WTC11 (cell line): ENCODE measurements at regions not wholly inside any gene's neighbourhood (a gene's known extent, or its start where the extent isn't known, plus 50 kb on each side); places are given as distances from the start of the nearest gene placed in this dataset.

ENCODE experiments used
- ATAC-seq: fragments of 200-7000 bp; cut with Tn5 transposase; 2 replicates; pipeline ENCODE4 v1.10.0; 2021; ENCODE audit warnings: mild to moderate bottlenecking, moderate library complexity
- CTCF ChIA-PET: fragments of 300-600 bp; sonication (Branson Sonifier 250); formaldehyde crosslinking; loops from one replicate; lab custom pipeline; 2021; ENCODE audit warnings: antibody characterized with exemption; lab: Charles Lee
- POLR2A ChIA-PET: fragments of 350-600 bp; sonication (Branson Sonifier 250); formaldehyde crosslinking; loops from one replicate; lab custom pipeline; 2021; ENCODE audit warnings: antibody characterized with exemption; lab: Charles Lee
- DNase-seq: peaks from one replicate; pipeline ENCODE4 v3.0.0; 2021; ENCODE audit warnings: low spot score
- H3K27ac Mint-ChIP-seq: 2 replicates; pipeline ENCODE4 v1.8.0; 2021; ENCODE audit warnings: mixed read lengths
- H3K27me3 Mint-ChIP-seq: 2 replicates; pipeline ENCODE4 v1.8.0; 2021; ENCODE audit warnings: low read depth, mild to moderate bottlenecking, moderate library complexity, mixed read lengths
- H3K36me3 Mint-ChIP-seq: 2 replicates; pipeline ENCODE4 v1.8.0; 2021; ENCODE audit warnings: mixed read lengths
- H3K4me1 Mint-ChIP-seq: 2 replicates; pipeline ENCODE4 v1.8.0; 2022; ENCODE audit warnings: mixed read lengths
- H3K4me3 Mint-ChIP-seq: 2 replicates; pipeline ENCODE4 v1.8.0; 2021; ENCODE audit warnings: mild to moderate bottlenecking, moderate library complexity, mixed read lengths
- H3K9me3 Mint-ChIP-seq: 2 replicates; pipeline ENCODE4 v1.8.0; 2021; ENCODE audit warnings: mixed read lengths
- CREM ChIP-seq: sonication (generic); formaldehyde crosslinking; IDR thresholded peaks from 2 replicates; pipeline ENCODE4 v1.8.1; 2022; ENCODE audit warnings: mild to moderate bottlenecking, missing genetic modification reagents, moderate library complexity
- ELF4 ChIP-seq: sonication (generic); formaldehyde crosslinking; IDR thresholded peaks from 2 replicates; pipeline ENCODE4 v1.8.1; 2022; ENCODE audit warnings: low read depth, mild to moderate bottlenecking, moderate library complexity, missing genetic modification reagents
- ESRRA ChIP-seq: sonication (generic); formaldehyde crosslinking; IDR thresholded peaks from 2 replicates; pipeline ENCODE4 v1.8.1; 2022; ENCODE audit warnings: mild to moderate bottlenecking, missing genetic modification reagents, borderline replicate concordance
- NFATC4 ChIP-seq: fragments of 250-450 bp; sonication (Bioruptor Pico); IDR thresholded peaks from 2 replicates; pipeline ENCODE4 v1.9.0; 2021; ENCODE audit warnings: mild to moderate bottlenecking
- NFE2L1 ChIP-seq: sonication (generic); formaldehyde crosslinking; IDR thresholded peaks from 2 replicates; pipeline ENCODE4 v1.8.1; 2023; ENCODE audit warnings: missing genetic modification reagents
- NR1H2 ChIP-seq: sonication (generic); formaldehyde crosslinking; IDR thresholded peaks from 2 replicates; pipeline ENCODE4 v1.9.0; 2021; ENCODE audit warnings: mild to moderate bottlenecking, moderate library complexity, missing genetic modification reagents
- NR2C2 ChIP-seq: sonication (generic); formaldehyde crosslinking; IDR thresholded peaks from 2 replicates; pipeline ENCODE4 v1.8.0; 2022; ENCODE audit warnings: mild to moderate bottlenecking, missing genetic modification reagents
- NR3C1 ChIP-seq: sonication (generic); formaldehyde crosslinking; conservative IDR thresholded peaks from 2 replicates; pipeline ENCODE4 v1.8.1; 2023; ENCODE audit warnings: low read depth, mild to moderate bottlenecking, missing genetic modification reagents
- TF ChIP-seq, protein P1 (sequence below): sonication (generic); formaldehyde crosslinking; IDR thresholded peaks from 2 replicates; pipeline ENCODE4 v1.8.0; 2023; ENCODE audit warnings: missing genetic modification reagents, mild to moderate bottlenecking, borderline replicate concordance
- TF ChIP-seq, protein P2 (sequence below): sonication (generic); formaldehyde crosslinking; IDR thresholded peaks from 2 replicates; pipeline ENCODE4 v1.8.0; 2022; ENCODE audit warnings: mild to moderate bottlenecking, missing genetic modification reagents
- TF ChIP-seq, protein P3 (sequence below): fragments of 250-450 bp; sonication (Bioruptor Pico); IDR thresholded peaks from 2 replicates; pipeline ENCODE4 v1.8.0; 2021; ENCODE audit warnings: mild to moderate bottlenecking
- TF ChIP-seq, protein P4 (sequence below): fragments of 250-450 bp; sonication (Bioruptor Pico); IDR thresholded peaks from 2 replicates; pipeline ENCODE4 v1.9.0; 2021; ENCODE audit warnings: mild to moderate bottlenecking
- TF ChIP-seq, protein P5 (sequence below): sonication (generic); formaldehyde crosslinking; IDR thresholded peaks from 2 replicates; pipeline ENCODE4 v1.8.1; 2022; ENCODE audit warnings: low read depth, missing genetic modification reagents, borderline replicate concordance
- TF ChIP-seq, protein P6 (sequence below): sonication (generic); formaldehyde crosslinking; IDR thresholded peaks from 2 replicates; pipeline ENCODE4 v1.8.1; 2023; ENCODE audit warnings: mild to moderate bottlenecking, missing genetic modification reagents
- TF ChIP-seq, protein P7 (sequence below): fragments of 250-450 bp; sonication (Bioruptor Pico); IDR thresholded peaks from 2 replicates; pipeline ENCODE4 v1.9.0; 2021; ENCODE audit warnings: moderate library complexity, mild to moderate bottlenecking, inconsistent platforms, borderline replicate concordance
- TF ChIP-seq, protein P8 (sequence below): sonication (generic); formaldehyde crosslinking; IDR thresholded peaks from 2 replicates; pipeline ENCODE4 v1.8.1; 2023; ENCODE audit warnings: mild to moderate bottlenecking, missing genetic modification reagents, moderate library complexity

DNA sequence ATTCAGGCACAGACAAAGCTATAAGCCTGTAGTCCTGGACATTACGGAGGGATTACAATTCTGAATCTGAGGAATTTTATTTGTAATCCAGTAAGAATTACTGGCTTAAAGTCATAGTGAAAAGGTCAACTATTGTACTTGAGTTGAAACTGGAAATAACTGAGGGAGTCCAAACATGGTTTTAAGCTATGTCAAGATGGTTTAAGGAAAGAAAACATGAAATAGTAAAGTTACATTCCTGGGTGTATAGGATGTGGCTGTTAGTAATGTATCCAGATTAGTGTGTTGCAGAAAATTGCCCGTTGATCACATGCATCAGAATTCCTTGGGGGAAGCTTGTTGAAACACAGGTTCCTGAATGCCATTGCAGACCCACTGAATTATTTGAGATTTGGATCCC, 124.8 kb upstream of the GORAB start:
- H3K4me3 Mint-ChIP-seq = no peak overlapping the region
- H3K9me3 Mint-ChIP-seq = no peaks in the 10 kb centered on the region
- ATAC-seq = no peak

DNA sequence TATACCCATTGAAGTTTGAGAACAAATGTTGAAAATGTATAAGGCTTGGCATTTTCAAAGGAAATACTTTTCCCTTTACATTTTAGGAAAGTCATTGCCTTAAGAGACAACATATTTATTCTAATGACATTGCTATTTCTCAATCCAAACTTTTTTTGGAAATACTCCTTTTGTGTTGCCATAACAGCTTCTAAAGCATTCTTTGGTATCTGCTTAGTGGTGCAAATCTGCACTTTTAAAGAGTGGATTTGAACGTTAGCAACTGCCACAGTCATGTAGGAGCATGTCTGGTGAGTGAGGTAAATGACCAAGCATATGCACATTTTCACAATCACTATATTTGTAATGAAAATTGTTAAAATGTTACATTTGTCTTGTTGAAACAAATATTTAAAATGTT, 124.4 kb upstream of the GORAB start:
- ATAC-seq = no peak
- H3K4me1 Mint-ChIP-seq = no peaks in the 10 kb centered on the region
- POLR2A ChIA-PET = no interaction called here

More for the DNA sequence above, 124.8 kb upstream of the GORAB start:
- CTCF ChIA-PET = no interaction called here
- Mint-ChIP-seq H3K27ac (no peak overlapping the region), H3K27me3 (no peaks in the 10 kb centered on the region), H3K4me1 (no peaks in the 10 kb centered on the region), H3K36me3 (no peaks in the 10 kb centered on the region)
- DNase-seq = no peak
- POLR2A ChIA-PET = no interaction called here
- TF ChIP-seq, protein P1, sequence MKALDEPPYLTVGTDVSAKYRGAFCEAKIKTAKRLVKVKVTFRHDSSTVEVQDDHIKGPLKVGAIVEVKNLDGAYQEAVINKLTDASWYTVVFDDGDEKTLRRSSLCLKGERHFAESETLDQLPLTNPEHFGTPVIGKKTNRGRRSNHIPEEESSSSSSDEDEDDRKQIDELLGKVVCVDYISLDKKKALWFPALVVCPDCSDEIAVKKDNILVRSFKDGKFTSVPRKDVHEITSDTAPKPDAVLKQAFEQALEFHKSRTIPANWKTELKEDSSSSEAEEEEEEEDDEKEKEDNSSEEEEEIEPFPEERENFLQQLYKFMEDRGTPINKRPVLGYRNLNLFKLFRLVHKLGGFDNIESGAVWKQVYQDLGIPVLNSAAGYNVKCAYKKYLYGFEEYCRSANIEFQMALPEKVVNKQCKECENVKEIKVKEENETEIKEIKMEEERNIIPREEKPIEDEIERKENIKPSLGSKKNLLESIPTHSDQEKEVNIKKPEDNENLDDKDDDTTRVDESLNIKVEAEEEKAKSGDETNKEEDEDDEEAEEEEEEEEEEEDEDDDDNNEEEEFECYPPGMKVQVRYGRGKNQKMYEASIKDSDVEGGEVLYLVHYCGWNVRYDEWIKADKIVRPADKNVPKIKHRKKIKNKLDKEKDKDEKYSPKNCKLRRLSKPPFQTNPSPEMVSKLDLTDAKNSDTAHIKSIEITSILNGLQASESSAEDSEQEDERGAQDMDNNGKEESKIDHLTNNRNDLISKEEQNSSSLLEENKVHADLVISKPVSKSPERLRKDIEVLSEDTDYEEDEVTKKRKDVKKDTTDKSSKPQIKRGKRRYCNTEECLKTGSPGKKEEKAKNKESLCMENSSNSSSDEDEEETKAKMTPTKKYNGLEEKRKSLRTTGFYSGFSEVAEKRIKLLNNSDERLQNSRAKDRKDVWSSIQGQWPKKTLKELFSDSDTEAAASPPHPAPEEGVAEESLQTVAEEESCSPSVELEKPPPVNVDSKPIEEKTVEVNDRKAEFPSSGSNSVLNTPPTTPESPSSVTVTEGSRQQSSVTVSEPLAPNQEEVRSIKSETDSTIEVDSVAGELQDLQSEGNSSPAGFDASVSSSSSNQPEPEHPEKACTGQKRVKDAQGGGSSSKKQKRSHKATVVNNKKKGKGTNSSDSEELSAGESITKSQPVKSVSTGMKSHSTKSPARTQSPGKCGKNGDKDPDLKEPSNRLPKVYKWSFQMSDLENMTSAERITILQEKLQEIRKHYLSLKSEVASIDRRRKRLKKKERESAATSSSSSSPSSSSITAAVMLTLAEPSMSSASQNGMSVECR = no peak

DNA sequence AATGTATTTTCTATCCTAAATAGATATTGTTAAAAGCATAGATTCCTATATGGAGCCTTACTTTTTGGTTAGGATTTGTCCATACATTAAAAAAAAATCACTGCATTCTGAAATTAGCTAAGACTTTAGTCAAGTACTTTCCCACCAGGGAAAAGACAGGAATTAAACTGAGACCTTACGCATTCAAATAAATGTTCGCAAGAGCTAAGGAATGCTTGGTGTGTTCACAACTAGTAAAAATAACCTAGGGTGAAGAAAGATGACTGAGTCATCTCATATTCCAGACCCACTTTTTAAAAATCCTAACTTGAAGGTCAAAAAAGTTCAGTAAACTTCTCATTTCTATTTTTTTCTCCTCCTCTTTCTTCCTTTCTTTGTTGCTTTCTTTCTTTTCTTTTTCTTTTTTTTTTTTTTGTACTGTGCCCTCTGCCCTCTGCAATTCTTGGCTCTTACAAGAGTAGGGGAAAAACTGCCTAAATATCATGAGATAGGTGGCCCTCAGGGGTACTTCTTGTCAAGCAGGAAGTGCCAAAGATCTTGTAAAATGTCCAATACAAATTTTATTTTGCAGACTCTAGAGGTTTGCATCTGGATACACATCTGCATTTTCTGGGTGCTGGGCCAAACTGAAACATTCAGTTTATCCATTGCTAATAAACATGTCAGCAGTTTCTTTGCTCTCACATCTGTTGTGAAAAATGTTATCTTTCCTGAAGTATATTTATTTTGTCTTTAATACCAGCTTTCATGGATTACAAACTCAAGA, 121.4 kb upstream of the GORAB start:
- Mint-ChIP-seq H3K9me3 (no peaks in the 10 kb centered on the region), H3K4me1 (no peaks in the 10 kb centered on the region), H3K27ac (no peak overlapping the region), H3K4me3 (no peak overlapping the region), H3K36me3 (no peaks in the 10 kb centered on the region), H3K27me3 (no peaks in the 10 kb centered on the region)
- POLR2A ChIA-PET = no interaction called here
- TF ChIP-seq, protein P2, sequence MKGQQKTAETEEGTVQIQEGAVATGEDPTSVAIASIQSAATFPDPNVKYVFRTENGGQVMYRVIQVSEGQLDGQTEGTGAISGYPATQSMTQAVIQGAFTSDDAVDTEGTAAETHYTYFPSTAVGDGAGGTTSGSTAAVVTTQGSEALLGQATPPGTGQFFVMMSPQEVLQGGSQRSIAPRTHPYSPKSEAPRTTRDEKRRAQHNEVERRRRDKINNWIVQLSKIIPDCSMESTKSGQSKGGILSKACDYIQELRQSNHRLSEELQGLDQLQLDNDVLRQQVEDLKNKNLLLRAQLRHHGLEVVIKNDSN (CRISPR knock-in tag) = no peak
- TF ChIP-seq NFATC4 (CRISPR knock-in tag) (no peak), NR2C2 (CRISPR knock-in tag) (no peak), NR1H2 (CRISPR knock-in tag) (no peak), ESRRA (no peak), NFE2L1 (CRISPR knock-in tag) (no peak), ELF4 (no peak), CREM (CRISPR knock-in tag) (no peak)
- TF ChIP-seq, protein P3, sequence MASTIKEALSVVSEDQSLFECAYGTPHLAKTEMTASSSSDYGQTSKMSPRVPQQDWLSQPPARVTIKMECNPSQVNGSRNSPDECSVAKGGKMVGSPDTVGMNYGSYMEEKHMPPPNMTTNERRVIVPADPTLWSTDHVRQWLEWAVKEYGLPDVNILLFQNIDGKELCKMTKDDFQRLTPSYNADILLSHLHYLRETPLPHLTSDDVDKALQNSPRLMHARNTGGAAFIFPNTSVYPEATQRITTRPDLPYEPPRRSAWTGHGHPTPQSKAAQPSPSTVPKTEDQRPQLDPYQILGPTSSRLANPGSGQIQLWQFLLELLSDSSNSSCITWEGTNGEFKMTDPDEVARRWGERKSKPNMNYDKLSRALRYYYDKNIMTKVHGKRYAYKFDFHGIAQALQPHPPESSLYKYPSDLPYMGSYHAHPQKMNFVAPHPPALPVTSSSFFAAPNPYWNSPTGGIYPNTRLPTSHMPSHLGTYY (CRISPR knock-in tag) = no peak
- TF ChIP-seq, protein P4, sequence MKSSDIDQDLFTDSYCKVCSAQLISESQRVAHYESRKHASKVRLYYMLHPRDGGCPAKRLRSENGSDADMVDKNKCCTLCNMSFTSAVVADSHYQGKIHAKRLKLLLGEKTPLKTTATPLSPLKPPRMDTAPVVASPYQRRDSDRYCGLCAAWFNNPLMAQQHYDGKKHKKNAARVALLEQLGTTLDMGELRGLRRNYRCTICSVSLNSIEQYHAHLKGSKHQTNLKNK = no peak
- TF ChIP-seq, protein P5, sequence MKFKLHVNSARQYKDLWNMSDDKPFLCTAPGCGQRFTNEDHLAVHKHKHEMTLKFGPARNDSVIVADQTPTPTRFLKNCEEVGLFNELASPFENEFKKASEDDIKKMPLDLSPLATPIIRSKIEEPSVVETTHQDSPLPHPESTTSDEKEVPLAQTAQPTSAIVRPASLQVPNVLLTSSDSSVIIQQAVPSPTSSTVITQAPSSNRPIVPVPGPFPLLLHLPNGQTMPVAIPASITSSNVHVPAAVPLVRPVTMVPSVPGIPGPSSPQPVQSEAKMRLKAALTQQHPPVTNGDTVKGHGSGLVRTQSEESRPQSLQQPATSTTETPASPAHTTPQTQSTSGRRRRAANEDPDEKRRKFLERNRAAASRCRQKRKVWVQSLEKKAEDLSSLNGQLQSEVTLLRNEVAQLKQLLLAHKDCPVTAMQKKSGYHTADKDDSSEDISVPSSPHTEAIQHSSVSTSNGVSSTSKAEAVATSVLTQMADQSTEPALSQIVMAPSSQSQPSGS (CRISPR knock-in tag) = no peak
- TF ChIP-seq, protein P6, sequence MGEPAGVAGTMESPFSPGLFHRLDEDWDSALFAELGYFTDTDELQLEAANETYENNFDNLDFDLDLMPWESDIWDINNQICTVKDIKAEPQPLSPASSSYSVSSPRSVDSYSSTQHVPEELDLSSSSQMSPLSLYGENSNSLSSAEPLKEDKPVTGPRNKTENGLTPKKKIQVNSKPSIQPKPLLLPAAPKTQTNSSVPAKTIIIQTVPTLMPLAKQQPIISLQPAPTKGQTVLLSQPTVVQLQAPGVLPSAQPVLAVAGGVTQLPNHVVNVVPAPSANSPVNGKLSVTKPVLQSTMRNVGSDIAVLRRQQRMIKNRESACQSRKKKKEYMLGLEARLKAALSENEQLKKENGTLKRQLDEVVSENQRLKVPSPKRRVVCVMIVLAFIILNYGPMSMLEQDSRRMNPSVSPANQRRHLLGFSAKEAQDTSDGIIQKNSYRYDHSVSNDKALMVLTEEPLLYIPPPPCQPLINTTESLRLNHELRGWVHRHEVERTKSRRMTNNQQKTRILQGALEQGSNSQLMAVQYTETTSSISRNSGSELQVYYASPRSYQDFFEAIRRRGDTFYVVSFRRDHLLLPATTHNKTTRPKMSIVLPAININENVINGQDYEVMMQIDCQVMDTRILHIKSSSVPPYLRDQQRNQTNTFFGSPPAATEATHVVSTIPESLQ (CRISPR knock-in tag) = no peak
- TF ChIP-seq, protein P7, sequence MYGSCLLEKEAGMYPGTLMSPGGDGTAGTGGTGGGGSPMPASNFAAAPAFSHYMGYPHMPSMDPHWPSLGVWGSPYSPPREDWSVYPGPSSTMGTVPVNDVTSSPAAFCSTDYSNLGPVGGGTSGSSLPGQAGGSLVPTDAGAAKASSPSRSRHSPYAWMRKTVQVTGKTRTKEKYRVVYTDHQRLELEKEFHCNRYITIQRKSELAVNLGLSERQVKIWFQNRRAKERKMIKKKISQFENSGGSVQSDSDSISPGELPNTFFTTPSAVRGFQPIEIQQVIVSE = no peak
- no peak for DNase-seq
- no peak for ATAC-seq
- CTCF ChIA-PET = no interaction called here

More for the DNA sequence above, 124.4 kb upstream of the GORAB start:
- no peak for TF ChIP-seq NR3C1 (CRISPR knock-in tag)
- TF ChIP-seq, protein P8, sequence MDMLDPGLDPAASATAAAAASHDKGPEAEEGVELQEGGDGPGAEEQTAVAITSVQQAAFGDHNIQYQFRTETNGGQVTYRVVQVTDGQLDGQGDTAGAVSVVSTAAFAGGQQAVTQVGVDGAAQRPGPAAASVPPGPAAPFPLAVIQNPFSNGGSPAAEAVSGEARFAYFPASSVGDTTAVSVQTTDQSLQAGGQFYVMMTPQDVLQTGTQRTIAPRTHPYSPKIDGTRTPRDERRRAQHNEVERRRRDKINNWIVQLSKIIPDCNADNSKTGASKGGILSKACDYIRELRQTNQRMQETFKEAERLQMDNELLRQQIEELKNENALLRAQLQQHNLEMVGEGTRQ (CRISPR knock-in tag) = no peak
- H3K27me3 Mint-ChIP-seq = no peaks in the 10 kb centered on the region
- CTCF ChIA-PET = no interaction called here
- no peak overlapping the region for H3K4me3 Mint-ChIP-seq
- DNase-seq = no peak
- H3K27ac Mint-ChIP-seq = no peak overlapping the region
- H3K36me3 Mint-ChIP-seq = no peaks in the 10 kb centered on the region
- H3K9me3 Mint-ChIP-seq = no peaks in the 10 kb centered on the region
